MM.1S (cell line): ENCODE measurements at regions not wholly inside any gene's neighbourhood (a gene's known extent, or its start where the extent isn't known, plus 50 kb on each side); places are given as distances from the start of the nearest gene placed in this dataset.

ENCODE experiments used
- EZH2 ChIP-seq: fragments of 300-600 bp; sonication (generic); optimal IDR thresholded peaks from 2 replicates; pipeline ENCODE3; 2017; ENCODE audit warnings: low read depth, mild to moderate bottlenecking, antibody characterized with exemption, low read length, mixed read lengths
- EZH2phosphoT487 ChIP-seq: fragments of 300-600 bp; sonication (generic); IDR thresholded peaks from 2 replicates; pipeline ENCODE4 v1.6.1; 2018; ENCODE audit warnings: antibody characterized with exemption, low read length
- TF ChIP-seq, protein P1 (sequence below): fragments of 300-600 bp; sonication (generic); IDR thresholded peaks from 2 replicates; pipeline ENCODE4 v1.5.1; 2016; ENCODE audit warnings: antibody characterized with exemption, low read length, mixed read lengths

DNA sequence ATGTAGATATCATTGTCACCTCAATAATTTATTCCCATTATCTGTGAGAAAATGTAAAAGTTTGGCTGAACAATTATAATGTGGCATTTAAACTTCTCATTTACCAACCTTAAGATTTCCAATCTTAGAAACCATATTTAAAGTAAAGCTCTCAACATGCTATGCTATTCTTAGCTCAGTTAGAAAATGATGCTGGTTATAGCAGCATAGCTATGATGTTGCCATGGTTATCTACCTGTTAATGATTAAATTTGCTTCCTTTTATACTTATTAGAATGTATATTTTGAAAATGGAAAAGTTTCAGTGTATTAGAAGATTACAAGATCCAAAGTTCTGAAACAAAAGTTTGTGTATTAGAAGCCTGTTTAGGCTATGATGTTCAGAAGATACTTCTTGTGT, 110.1 kb downstream of the GPR63 start:
- TF ChIP-seq, protein P1, sequence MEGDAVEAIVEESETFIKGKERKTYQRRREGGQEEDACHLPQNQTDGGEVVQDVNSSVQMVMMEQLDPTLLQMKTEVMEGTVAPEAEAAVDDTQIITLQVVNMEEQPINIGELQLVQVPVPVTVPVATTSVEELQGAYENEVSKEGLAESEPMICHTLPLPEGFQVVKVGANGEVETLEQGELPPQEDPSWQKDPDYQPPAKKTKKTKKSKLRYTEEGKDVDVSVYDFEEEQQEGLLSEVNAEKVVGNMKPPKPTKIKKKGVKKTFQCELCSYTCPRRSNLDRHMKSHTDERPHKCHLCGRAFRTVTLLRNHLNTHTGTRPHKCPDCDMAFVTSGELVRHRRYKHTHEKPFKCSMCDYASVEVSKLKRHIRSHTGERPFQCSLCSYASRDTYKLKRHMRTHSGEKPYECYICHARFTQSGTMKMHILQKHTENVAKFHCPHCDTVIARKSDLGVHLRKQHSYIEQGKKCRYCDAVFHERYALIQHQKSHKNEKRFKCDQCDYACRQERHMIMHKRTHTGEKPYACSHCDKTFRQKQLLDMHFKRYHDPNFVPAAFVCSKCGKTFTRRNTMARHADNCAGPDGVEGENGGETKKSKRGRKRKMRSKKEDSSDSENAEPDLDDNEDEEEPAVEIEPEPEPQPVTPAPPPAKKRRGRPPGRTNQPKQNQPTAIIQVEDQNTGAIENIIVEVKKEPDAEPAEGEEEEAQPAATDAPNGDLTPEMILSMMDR, result no peak
- TF ChIP-seq EZH2, result no peak
- TF ChIP-seq EZH2phosphoT487, result no peak
